Ovary (tissue), 3 donors: ENCODE measurements at regions not wholly inside any gene's neighbourhood (a gene's known extent, or its start where the extent isn't known, plus 50 kb on each side); places are given as distances from the start of the nearest gene placed in this dataset.

Source experiments
- CTCF ChIP-seq, 3 donors: fragments of 450-650 bp in 2 of 3; fragments of 200-600 bp in 1 of 3; IDR thresholded peaks; one replicate each; pipeline versions ENCODE4 v1.5.1 to v1.8.0; 2016 to 2022; ENCODE audit warnings: antibody characterized with exemption in 3 of 3, mild to moderate bottlenecking in 1 of 3
- EP300 ChIP-seq: sonication (generic); formaldehyde crosslinking; IDR thresholded peaks from one replicate; pipeline ENCODE4 v1.6.1; 2017; ENCODE audit warnings: antibody characterized with exemption
- POLR2A ChIP-seq: fragments of 450-650 bp; IDR thresholded peaks from one replicate; pipeline ENCODE4 v1.6.1; 2017; ENCODE audit warnings: antibody characterized with exemption, mild to moderate bottlenecking, moderate library complexity
- donor health status: DM: no; HTN: no; CAD: no.

GRCh38 chr9:89797255-89797654, 192.4 kb downstream of the GADD45G start:
- TF ChIP-seq POLR2A, result no peak
- no peak for TF ChIP-seq CTCF (IDR thresholded peaks at IDR 0.05)
- no peak for TF ChIP-seq EP300
